IMR-90 (cell line): ENCODE measurements at regions not wholly inside any gene's neighbourhood (a gene's known extent, or its start where the extent isn't known, plus 50 kb on each side); places are given as distances from the start of the nearest gene placed in this dataset.

Source experiments
- ATAC-seq: fragments of 200-7000 bp; cut with Tn5 transposase; 2 replicates; pipeline ENCODE4 v1.9.1; 2020; ENCODE audit warnings: low read depth, mild to moderate bottlenecking, moderate library complexity
- BruUV-seq: library from RNA; stranded (reverse); fragments of 400-500 nt; replicated peaks from 2 replicates; lab custom pipeline; 2021; lab: Mats Ljungman, UMichigan
- CTCF ChIA-PET: fragments of 300-600 bp; formaldehyde crosslinking; extraction: SDS; loops from one replicate; lab custom pipeline; 2021; ENCODE audit warnings: antibody characterized with exemption; lab: Yijun Ruan, JAX
- POLR2A ChIA-PET: fragments of 300-600 bp; sonication (Branson Sonifier 250); formaldehyde crosslinking; loops from one replicate; lab custom pipeline; 2022; ENCODE audit warnings: antibody characterized with exemption; ENCODE audit not compliant: unreplicated experiment; lab: Charles Lee
- DNase-seq: peaks from one replicate; pipeline ENCODE4 v3.0.0; 2013
- H2AFZ ChIP-seq: replicated peaks from 2 replicates; pipeline ENCODE3; 2013; ENCODE audit warnings: low read length, mild to moderate bottlenecking; ENCODE audit not compliant: poor library complexity
- H2AK5ac ChIP-seq: 2 replicates; pipeline ENCODE4 v1.6.1; 2013; ENCODE audit warnings: low read depth, low read length, inconsistent platforms
- H2AK9ac ChIP-seq: replicated peaks from 2 replicates; pipeline ENCODE3; 2013; ENCODE audit warnings: mild to moderate bottlenecking, low read depth, low read length, moderate library complexity; ENCODE audit not compliant: poor library complexity
- H2BK120ac ChIP-seq: 2 replicates; pipeline ENCODE4 v1.6.1; 2013; ENCODE audit warnings: low read depth, low read length, inconsistent platforms
- H2BK15ac ChIP-seq: 3 replicates; pipeline ENCODE4 v1.6.1; 2013; ENCODE audit warnings: low read depth, low read length, inconsistent platforms
- H2BK20ac ChIP-seq: 2 replicates; pipeline ENCODE4 v1.6.1; 2013; ENCODE audit warnings: low read depth, mild to moderate bottlenecking, inconsistent platforms, low read length, moderate library complexity
- H2BK5ac ChIP-seq: 2 replicates; pipeline ENCODE4 v1.6.1; 2013; ENCODE audit warnings: mild to moderate bottlenecking, low read depth, low read length, inconsistent platforms; ENCODE audit not compliant: poor library complexity, severe bottlenecking
- H3K14ac ChIP-seq: replicated peaks from 2 replicates; pipeline ENCODE4 v1.6.1; 2013; ENCODE audit warnings: low read depth, low read length, inconsistent platforms
- H3K18ac ChIP-seq: 2 replicates; pipeline ENCODE4 v1.6.1; 2013; ENCODE audit warnings: low read depth, low read length, control low read depth
- H3K23ac ChIP-seq: 2 replicates; pipeline ENCODE4 v1.6.1; 2013; ENCODE audit warnings: low read depth, low read length, inconsistent platforms
- H3K27ac ChIP-seq: 2 replicates; pipeline ENCODE4 v1.5.1; 2013; ENCODE audit warnings: mild to moderate bottlenecking, control low read depth, low read length; ENCODE audit not compliant: insufficient read depth
- H3K27me3 ChIP-seq: 2 replicates; pipeline ENCODE4 v1.6.1; 2013; ENCODE audit warnings: low read length; ENCODE audit not compliant: control insufficient read depth, insufficient read depth
- H3K36me3 ChIP-seq: 2 replicates; pipeline ENCODE4 v1.6.1; 2013; ENCODE audit warnings: low read length, mixed read lengths; ENCODE audit not compliant: control insufficient read depth, insufficient read depth
- H3K4ac ChIP-seq: 2 replicates; pipeline ENCODE4 v1.6.1; 2013; ENCODE audit warnings: low read depth, low read length, inconsistent platforms
- H3K4me1 ChIP-seq: 2 replicates; pipeline ENCODE4 v1.6.1; 2013; ENCODE audit warnings: low read length, mixed read lengths; ENCODE audit not compliant: control insufficient read depth, insufficient read depth
- H3K4me2 ChIP-seq: 2 replicates; pipeline ENCODE4 v1.6.1; 2013; ENCODE audit warnings: low read depth, mild to moderate bottlenecking, control low read depth, low read length, moderate library complexity
- H3K4me3 ChIP-seq: 2 replicates; pipeline ENCODE4 v1.5.1; 2013; ENCODE audit warnings: low read depth, mild to moderate bottlenecking, control low read depth, low read length, moderate library complexity; ENCODE audit not compliant: insufficient read depth
- H3K56ac ChIP-seq: 2 replicates; pipeline ENCODE4 v1.6.1; 2013; ENCODE audit warnings: low read length, inconsistent platforms; ENCODE audit not compliant: insufficient read depth; ENCODE audit errors: extremely low read depth
- H3K79me1 ChIP-seq, 2 experiments: 2 replicates each; pipeline ENCODE4 v1.6.1; 2013; ENCODE audit warnings: low read length in 2 of 2, inconsistent platforms in 1 of 2, low read depth in 1 of 2
- H3K9ac ChIP-seq: 2 replicates; pipeline ENCODE4 v1.6.1; 2013; ENCODE audit warnings: low read depth, low read length, control low read depth
- H3K9me1 ChIP-seq: 2 replicates; pipeline ENCODE4 v1.6.1; 2013; ENCODE audit warnings: low read length, inconsistent platforms; ENCODE audit not compliant: insufficient read depth
- H3K9me3 ChIP-seq: 2 replicates; pipeline ENCODE4 v1.6.1; 2013; ENCODE audit warnings: low read length; ENCODE audit not compliant: control insufficient read depth, insufficient read depth
- H4K20me1 ChIP-seq: 2 replicates; pipeline ENCODE4 v1.6.1; 2013; ENCODE audit warnings: low read length, inconsistent platforms; ENCODE audit not compliant: insufficient read depth
- H4K5ac ChIP-seq: 2 replicates; pipeline ENCODE4 v1.6.1; 2013; ENCODE audit warnings: mild to moderate bottlenecking, low read depth, low read length, control low read depth
- H4K8ac ChIP-seq, 2 experiments: 2 replicates each; pipeline ENCODE4 v1.6.1; 2013; ENCODE audit warnings: low read depth in 2 of 2, low read length in 2 of 2, control low read depth in 1 of 2, inconsistent platforms in 1 of 2
- H4K91ac ChIP-seq: 2 replicates; pipeline ENCODE4 v1.6.1; 2013; ENCODE audit warnings: low read depth, low read length, inconsistent platforms; ENCODE audit not compliant: insufficient read depth
- RFX5 ChIP-seq: IDR thresholded peaks from 2 replicates; pipeline ENCODE4 v1.8.0; 2012; ENCODE audit warnings: low read depth, mild to moderate bottlenecking, low read length, moderate library complexity
- SMC3 ChIP-seq: fragments of 150-350 bp; IDR thresholded peaks from 2 replicates; pipeline ENCODE4 v1.6.1; 2016; ENCODE audit warnings: low read depth, mild to moderate bottlenecking, antibody characterized with exemption, low read length, moderate library complexity
- WGBS, 2 experiments: methylation state at CpG; one replicate each; pipeline versions ENCODE4 v1.1.5 to v1.1.7; 2013; ENCODE audit warnings: missing lambda C conversion rate in 2 of 2; ENCODE audit not compliant: insufficient read length in 1 of 2; ENCODE audit errors: extremely low coverage in 2 of 2; 5-methylcytosine and 5-hydroxymethylcytosine counted together
- dilution Hi-C: fragments of 300-500 bp; cut with HindIII; formaldehyde crosslinking; loops from one replicate; pipeline ENCODE4 v1.14.3; 2018; ENCODE audit warnings: low sequenced_read_pairs; ENCODE audit not compliant: unreplicated experiment
- in situ Hi-C: fragments of 300-500 bp; cut with MboI; formaldehyde crosslinking; loops from 3 replicates; pipeline ENCODE4 v1.14.3; 2019; ENCODE audit warnings: low sequenced_read_pairs, inconsistent platforms, mixed read lengths
- intact Hi-C: fragments of 100-400 bp; cut with micrococcal nuclease; formaldehyde crosslinking; loops from 2 replicates; pipeline ENCODE4 v1.10.0; 2022

GRCh38 chr10:120270906-120271305 is 186.1 kb upstream of the PLPP4 start:
- H3K4me2 ChIP-seq: no peak overlapping the region
- no peaks in the 10 kb centered on the region for H3K4me1 ChIP-seq
- no peak overlapping the region for H2BK15ac ChIP-seq
- H3K79me1 ChIP-seq: no peaks in the 10 kb centered on the region
- ChIA-PET CTCF (no interaction called here), POLR2A (no interaction called here)
- H4K5ac ChIP-seq: no peak overlapping the region
- no peak overlapping the region for H4K91ac ChIP-seq
- TF ChIP-seq SMC3 (no peak), RFX5 (no peak)
- intact Hi-C loops (no loop called here), in situ Hi-C loops (no loop called here), dilution Hi-C loops (no loop called here)
- H3K4me3 ChIP-seq: no peak overlapping the region
- no peaks in the 10 kb centered on the region for H3K36me3 ChIP-seq
- no peak overlapping the region for H3K56ac ChIP-seq
- no peak overlapping the region for H2BK5ac ChIP-seq
- no peaks in the 10 kb centered on the region for H3K27me3 ChIP-seq
- H3K18ac ChIP-seq: no peak overlapping the region
- no peak overlapping the region for H2AFZ ChIP-seq
- no peaks in the 10 kb centered on the region for H4K20me1 ChIP-seq
- no peak overlapping the region for H3K4ac ChIP-seq
- H3K9me1 ChIP-seq: no peaks in the 10 kb centered on the region
- H3K14ac ChIP-seq: no peak overlapping the region
- H2AK9ac ChIP-seq: no peak overlapping the region
- no CpG with 5 or more reads among the region's 1 CpG for WGBS, 2 experiments
- H2AK5ac ChIP-seq: no peak overlapping the region
- no peak overlapping the region for H3K27ac ChIP-seq
- H3K9me3 ChIP-seq: peaks cover 7% of the 10 kb centered on the region
- no peak overlapping the region for H4K8ac ChIP-seq
- no peak overlapping the region for H2BK20ac ChIP-seq
- no peak overlapping the region for H3K23ac ChIP-seq
- no peak overlapping the region for H2BK120ac ChIP-seq
- ATAC-seq: no peak
- no peak overlapping the region for H3K9ac ChIP-seq
- no peak for DNase-seq
- no TSS peak for BruUV-seq
